GM12872 (cell line): ENCODE measurements at regions not wholly inside any gene's neighbourhood (a gene's known extent, or its start where the extent isn't known, plus 50 kb on each side); places are given as distances from the start of the nearest gene placed in this dataset.

ENCODE experiments used
- TF ChIP-seq, protein P1 (sequence below): IDR thresholded peaks from 3 replicates; pipeline ENCODE4 v1.5.1; 2011; ENCODE audit warnings: low read depth, mild to moderate bottlenecking, low read length, moderate library complexity; ENCODE audit not compliant: insufficient read depth

DNA sequence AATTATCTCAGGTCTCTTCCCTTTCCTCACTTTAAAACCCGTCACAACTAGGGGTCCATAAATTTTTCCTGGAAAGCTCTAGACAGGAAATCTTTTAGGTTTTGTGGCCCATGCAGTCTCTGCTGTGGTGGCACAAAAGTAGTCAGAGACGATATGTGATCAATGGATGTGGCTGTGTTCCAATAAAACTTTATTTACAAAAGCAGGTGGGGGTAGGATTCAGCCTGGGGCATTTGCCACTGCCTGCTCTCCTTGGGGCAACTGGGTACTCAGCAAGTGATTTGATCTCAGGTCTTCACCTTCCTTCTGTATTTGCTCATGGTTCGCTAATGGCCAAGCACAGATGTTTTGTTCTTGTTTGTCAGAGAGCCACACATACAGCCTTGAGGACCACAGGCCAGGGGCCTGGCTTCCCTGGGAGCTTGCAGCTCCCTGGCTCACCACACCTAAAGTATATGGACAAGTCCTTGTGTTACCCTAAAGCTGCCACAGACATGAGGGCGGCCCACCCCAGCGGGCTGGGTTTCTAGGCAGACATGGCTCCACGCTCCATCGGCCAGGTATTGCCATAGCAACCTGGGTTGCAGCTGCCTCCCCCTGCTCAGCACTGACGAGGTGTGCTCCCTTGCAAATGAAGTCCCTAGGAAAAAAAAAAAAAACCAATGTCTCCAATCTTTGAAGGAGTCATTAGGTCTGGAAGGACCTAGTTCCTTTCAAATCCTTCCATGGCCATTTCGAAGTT lies 89.7 kb upstream of the YWHAQ start:
- TF ChIP-seq, protein P1, sequence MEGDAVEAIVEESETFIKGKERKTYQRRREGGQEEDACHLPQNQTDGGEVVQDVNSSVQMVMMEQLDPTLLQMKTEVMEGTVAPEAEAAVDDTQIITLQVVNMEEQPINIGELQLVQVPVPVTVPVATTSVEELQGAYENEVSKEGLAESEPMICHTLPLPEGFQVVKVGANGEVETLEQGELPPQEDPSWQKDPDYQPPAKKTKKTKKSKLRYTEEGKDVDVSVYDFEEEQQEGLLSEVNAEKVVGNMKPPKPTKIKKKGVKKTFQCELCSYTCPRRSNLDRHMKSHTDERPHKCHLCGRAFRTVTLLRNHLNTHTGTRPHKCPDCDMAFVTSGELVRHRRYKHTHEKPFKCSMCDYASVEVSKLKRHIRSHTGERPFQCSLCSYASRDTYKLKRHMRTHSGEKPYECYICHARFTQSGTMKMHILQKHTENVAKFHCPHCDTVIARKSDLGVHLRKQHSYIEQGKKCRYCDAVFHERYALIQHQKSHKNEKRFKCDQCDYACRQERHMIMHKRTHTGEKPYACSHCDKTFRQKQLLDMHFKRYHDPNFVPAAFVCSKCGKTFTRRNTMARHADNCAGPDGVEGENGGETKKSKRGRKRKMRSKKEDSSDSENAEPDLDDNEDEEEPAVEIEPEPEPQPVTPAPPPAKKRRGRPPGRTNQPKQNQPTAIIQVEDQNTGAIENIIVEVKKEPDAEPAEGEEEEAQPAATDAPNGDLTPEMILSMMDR: no peak

DNA sequence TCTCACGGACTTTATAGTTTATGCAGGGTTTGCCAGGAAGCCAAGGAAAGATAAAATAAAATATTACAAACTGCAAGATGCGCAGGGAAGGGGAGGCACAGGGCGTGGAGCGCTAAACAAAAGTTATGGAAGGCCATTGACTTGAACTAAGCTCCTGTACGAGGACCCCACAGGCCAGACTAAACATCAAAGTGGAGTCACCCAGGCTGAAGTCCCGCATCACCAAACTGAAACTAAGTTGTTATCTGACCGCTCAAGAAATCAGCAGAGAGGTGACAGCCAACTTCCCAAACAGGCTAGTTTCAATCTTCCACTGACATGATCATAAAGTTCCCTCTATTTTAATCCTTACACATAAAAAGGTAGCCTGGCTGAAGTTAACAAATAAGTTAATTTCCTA lies 90.5 kb upstream of the YWHAQ start:
- TF ChIP-seq, protein P1: no peak

DNA sequence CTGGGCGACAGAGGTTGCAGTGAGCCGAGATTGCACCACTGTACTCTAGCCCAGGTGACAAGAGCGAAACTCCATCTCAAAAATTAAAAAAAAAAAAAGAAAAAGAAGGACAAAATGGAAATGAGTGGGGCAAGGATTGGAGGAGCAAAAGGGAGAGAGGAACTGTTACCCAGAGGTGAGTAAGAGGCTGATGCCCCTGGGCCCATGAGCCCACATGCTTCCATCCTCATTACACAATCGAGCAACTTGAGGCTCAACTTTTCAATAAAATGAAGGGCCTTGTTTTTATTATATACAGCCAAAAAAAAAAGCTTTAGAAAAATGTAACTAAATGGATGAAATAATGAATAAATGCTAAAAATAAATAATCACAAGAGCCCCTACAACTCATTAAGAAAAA lies 91.7 kb upstream of the YWHAQ start:
- TF ChIP-seq, protein P1: no peak

DNA sequence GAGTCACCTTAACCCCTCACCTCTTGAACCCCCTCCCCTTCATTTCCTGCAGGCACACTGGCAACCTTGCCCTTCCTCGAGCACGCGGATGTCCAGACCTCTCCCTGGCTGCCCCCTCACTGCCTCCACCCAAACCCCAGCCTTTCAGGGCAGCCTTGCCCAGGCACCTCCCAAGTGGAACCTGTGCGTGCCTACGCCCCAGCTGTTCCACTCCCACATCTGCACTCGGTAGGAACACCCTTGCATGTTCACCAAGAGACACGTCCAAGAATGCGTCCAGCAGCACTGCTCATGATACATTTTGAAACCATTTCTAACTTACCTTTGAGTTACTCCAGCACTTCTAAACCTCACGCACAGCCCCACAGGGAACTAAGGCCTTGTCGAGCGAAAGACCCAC lies 93.8 kb upstream of the YWHAQ start:
- TF ChIP-seq, protein P1: no peak

DNA sequence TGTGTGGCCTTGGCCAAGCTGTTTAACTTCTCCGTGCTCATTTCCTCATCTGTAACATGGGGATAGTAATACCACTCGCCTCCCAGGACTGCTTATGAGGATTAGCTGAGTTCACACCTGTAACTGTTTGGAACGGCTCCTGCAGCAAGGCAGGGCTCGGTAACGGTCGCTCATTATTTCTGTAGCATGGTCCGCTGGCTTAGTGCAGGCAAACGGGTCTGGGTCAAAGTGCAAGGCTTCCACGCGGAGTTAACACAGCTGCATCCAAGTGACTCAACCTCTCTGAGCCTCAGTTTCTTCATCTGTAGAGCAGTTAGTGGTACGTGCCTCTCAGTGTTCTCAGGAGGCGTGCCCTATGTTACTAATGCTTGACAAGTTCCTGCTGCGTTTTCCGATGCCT lies 94.3 kb upstream of the YWHAQ start:
- TF ChIP-seq, protein P1: no peak

DNA sequence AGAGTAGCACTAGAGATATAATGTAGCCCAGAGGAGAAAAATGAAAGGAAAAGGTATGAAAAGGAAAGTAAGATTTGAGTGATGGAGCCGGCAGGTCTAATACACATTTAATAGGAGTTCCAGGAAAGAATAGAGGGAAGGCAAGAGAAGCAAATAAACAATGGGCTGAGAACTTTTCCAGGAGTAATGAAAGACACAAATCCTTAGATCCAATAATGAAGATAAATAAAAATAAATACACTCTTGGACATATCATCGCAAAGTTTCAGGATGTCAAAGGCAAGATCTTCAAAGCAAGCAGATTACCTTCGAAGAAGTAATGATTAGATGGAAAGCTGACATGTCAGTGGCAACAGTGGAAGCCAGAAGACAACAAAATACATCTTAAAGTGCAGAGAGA lies 102.0 kb upstream of the YWHAQ start:
- TF ChIP-seq, protein P1: no peak

DNA sequence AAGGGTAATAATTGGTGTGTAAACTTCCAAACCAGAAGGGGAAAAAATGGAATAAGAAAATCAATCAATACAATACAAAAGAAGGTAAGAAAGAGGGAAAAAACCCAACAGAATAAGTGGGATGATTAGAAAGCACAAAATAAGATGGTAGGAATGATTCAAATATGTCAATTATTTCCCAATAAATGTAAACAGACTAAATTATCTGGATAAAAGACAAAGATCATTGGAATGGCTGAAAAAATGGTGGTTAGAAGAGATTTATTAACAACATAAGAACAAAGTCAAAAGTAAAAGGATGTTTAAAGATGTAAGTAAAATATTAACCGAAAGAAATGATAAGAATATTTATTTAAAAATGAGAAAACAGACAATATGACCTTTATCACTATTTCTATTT lies 103.5 kb upstream of the YWHAQ start:
- TF ChIP-seq, protein P1: no peak
